Cardiac muscle cell (in vitro differentiated cells and primary cell): ENCODE measurements at regions not wholly inside any gene's neighbourhood (a gene's known extent, or its start where the extent isn't known, plus 50 kb on each side); places are given as distances from the start of the nearest gene placed in this dataset.

Experiments used
- DNase-seq, 2 donors: peaks; one replicate each; pipeline versions ENCODE4 v3.0.0 to v3.0.0-alpha.2; 2010 to 2017; ENCODE audit warnings: low read depth in 1 of 2, low spot score in 1 of 2
- H3K27ac ChIP-seq: fragments of 200-600 bp; sonication (generic); 2 replicates; pipeline ENCODE4 v1.5.1; 2016
- H3K27me3 ChIP-seq: fragments of 200-600 bp; sonication (generic); 2 replicates; pipeline ENCODE4 v1.6.0; 2016; ENCODE audit warnings: control low read depth
- H3K36me3 ChIP-seq: fragments of 200-600 bp; sonication (generic); 2 replicates; pipeline ENCODE4 v1.5.1; 2016; ENCODE audit warnings: control low read depth
- H3K4me1 ChIP-seq: fragments of 200-600 bp; sonication (generic); 2 replicates; pipeline ENCODE4 v1.8.1; 2017; ENCODE audit warnings: low read depth, mild to moderate bottlenecking, mixed run types
- H3K4me3 ChIP-seq: fragments of 200-600 bp; sonication (generic); 2 replicates; pipeline ENCODE4 v1.5.1; 2016; ENCODE audit warnings: mild to moderate bottlenecking
- H3K9me3 ChIP-seq: fragments of 200-600 bp; sonication (generic); 2 replicates; pipeline ENCODE4 v1.5.1; 2017; ENCODE audit warnings: low read depth, mild to moderate bottlenecking, control low read depth
- CTCF ChIP-seq: IDR thresholded peaks from 2 replicates; pipeline ENCODE4 v1.5.1; 2012; ENCODE audit warnings: low read depth, mild to moderate bottlenecking, low read length

DNA sequence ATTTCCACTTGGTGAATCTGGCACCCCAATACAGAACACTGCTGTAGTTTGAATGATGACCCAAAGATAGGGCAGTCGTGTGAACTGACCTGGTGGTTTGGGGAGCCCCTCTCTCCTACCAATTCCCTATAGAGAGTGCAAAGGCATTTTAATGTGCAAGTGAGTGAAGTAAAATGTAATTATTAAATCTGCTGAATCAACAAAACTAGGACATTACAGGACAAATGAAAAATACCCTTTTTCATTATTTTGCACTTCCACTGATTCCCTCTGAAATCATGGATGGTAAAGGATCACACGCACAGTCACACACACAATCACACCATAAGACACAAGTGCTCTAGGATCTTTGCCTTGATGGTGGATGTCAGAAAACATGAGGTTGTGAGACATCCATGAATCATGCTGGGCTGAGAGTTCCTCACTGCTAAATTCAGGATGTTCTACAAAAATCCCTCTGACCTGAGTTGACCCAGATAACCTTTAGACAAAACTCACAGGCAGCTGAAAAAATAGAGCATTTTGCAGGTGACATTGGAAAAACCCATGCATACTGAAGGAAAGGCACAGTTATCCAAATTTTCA lies 197.4 kb downstream of the FBXO15 start:
- Histone ChIP-seq H3K27ac (no peak overlapping the region), H3K9me3 (no peaks in the 10 kb centered on the region), H3K4me1 (no peaks in the 10 kb centered on the region), H3K36me3 (no peaks in the 10 kb centered on the region), H3K27me3 (no peaks in the 10 kb centered on the region), H3K4me3 (no peak overlapping the region)
- TF ChIP-seq CTCF, result no peak
- no peak for DNase-seq

DNA sequence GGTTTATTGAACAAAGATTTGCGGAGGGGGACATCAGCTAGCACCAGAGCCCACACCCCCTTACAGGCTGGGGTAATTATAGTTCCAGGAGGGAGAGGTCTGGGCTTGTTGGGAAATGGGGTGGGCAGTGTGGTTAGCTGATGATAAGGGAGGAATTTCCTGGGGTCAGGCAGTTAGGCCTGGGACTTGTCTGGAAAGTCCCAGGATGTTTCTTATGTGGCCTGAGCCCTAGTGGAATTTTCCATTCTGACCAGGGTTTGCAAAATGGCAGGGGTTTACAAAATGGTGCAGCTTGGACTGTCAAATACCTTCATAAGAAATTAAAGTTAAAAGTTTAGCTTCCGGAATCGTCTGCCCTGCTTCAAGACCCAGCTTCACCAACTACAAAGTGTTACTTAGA lies 199.1 kb downstream of the FBXO15 start:
- no peak for TF ChIP-seq CTCF

DNA sequence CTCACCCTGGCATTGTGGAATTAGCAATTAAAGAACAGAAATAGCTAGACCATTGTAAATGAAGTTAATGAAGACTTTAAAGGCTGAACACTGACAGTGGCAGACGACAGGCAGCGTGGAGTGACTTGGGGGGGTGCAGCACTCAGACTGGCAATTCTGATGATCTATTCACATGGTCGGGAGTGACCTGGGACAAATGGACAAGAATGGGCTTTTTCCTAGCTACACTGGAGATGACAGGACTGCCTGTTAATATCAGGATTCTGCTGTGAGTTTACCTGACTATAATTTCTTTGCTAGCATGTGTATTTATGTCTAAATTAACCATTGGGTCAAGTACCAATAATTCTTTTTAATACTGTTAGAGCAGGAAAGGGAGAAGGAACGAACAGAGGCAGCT lies 199.6 kb downstream of the FBXO15 start:
- Histone ChIP-seq H3K4me1 (no peaks in the 10 kb centered on the region), H3K9me3 (no peaks in the 10 kb centered on the region), H3K4me3 (no peak overlapping the region), H3K36me3 (no peaks in the 10 kb centered on the region), H3K27ac (no peak overlapping the region), H3K27me3 (no peaks in the 10 kb centered on the region)
- no peak for TF ChIP-seq CTCF
- no peak for DNase-seq

More for the DNA sequence above, 199.1 kb downstream of the FBXO15 start:
- peak; percentile 2 to 49 for DNase-seq
- H3K4me1 ChIP-seq, result no peaks in the 10 kb centered on the region
- H3K36me3 ChIP-seq, result no peaks in the 10 kb centered on the region
- H3K4me3 ChIP-seq, result no peak overlapping the region
- H3K27me3 ChIP-seq, result no peaks in the 10 kb centered on the region
- no peaks in the 10 kb centered on the region for H3K9me3 ChIP-seq
- no peak overlapping the region for H3K27ac ChIP-seq

GRCh38 chr18:73947180-73947921 lies 200.3 kb downstream of the FBXO15 start:
- no peaks in the 10 kb centered on the region for H3K36me3 ChIP-seq
- no peaks in the 10 kb centered on the region for H3K9me3 ChIP-seq
- no peak for TF ChIP-seq CTCF
- no peak overlapping the region for H3K4me3 ChIP-seq
- H3K4me1 ChIP-seq, result no peaks in the 10 kb centered on the region
- no peak for DNase-seq
- no peak overlapping the region for H3K27ac ChIP-seq
- no peaks in the 10 kb centered on the region for H3K27me3 ChIP-seq

DNA sequence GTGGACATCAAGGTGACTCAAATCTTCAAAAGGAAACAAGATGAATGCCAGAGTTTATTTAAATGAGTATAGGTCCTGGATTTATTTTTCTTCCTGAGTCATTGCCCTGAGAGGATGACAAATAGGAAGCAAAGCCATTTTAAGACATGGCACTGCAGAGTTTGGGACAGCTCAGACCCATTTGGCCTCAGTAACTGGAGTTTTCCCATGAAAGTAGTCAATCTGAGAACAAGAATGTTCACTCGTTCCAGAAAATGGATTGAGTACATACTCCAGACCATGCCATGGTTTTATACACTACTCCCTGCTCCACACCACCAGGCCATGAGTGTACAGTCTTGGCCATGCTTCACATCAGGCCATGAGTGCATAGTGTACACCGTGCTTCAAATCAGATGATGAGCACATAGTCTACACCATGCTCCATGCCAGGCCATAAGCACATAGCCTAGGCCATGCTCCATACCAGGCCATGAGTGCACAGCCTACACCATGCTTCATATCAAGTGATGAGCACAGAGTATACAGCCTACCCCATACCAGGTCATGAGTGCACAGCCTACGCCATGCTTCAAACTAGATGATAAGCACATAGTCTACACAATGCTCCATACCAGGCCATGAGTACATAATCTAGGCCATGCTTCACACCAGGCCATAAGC lies 202.4 kb downstream of the FBXO15 start:
- H3K36me3 ChIP-seq, result no peaks in the 10 kb centered on the region

More for the DNA sequence above, 202.4 kb downstream of the FBXO15 start:
- Histone ChIP-seq H3K9me3 (no peaks in the 10 kb centered on the region), H3K4me1 (no peaks in the 10 kb centered on the region), H3K4me3 (no peak overlapping the region), H3K27me3 (no peaks in the 10 kb centered on the region), H3K27ac (no peak overlapping the region)
- no peak for TF ChIP-seq CTCF
- DNase-seq, result no peak
